ENCODE measurements at regions not wholly inside any gene's neighbourhood (a gene's known extent, or its start where the extent isn't known, plus 50 kb on each side); places are given as distances from the start of the nearest gene placed in this dataset.
"Not testable (repeated sequence)": the region's sequence is repeated elsewhere in the genome, so short reads cannot be mapped to it uniquely, and the experiment has no call there.

GRCh38 chr3:82496890-82497560 lies 735.6 kb upstream of the GBE1 start:
- FAIRE-seq = no peak

GRCh38 chr3:82495655-82496054 lies 734.2 kb upstream of the GBE1 start:
- no peak for FAIRE-seq

GRCh38 chr3:82494977-82495489 lies 733.6 kb upstream of the GBE1 start:
- no peak for FAIRE-seq

- no peak for FAIRE-seq
These were observed 732.4 kb upstream of the GBE1 start for GRCh38 chr3:82493858-82494257.

- FAIRE-seq = no peak
These were observed 713.9 kb upstream of the GBE1 start for GRCh38 chr3:82475306-82475705.

GRCh38 chr3:82474711-82475110 lies 713.3 kb upstream of the GBE1 start:
- no peak for FAIRE-seq

- FAIRE-seq = no peak
These were observed 712.6 kb upstream of the GBE1 start for GRCh38 chr3:82473864-82474541.

GRCh38 chr3:82467051-82467450 lies 705.6 kb upstream of the GBE1 start:
- no peak for FAIRE-seq

GRCh38 chr3:82462977-82463376 lies 701.5 kb upstream of the GBE1 start:
- no peak for FAIRE-seq

- no peak for FAIRE-seq
These were observed 699.8 kb upstream of the GBE1 start for GRCh38 chr3:82461049-82461889.

- FAIRE-seq = no peak
These were observed 686.9 kb upstream of the GBE1 start for GRCh38 chr3:82448320-82448719.

GRCh38 chr3:82428821-82429220 lies 667.4 kb upstream of the GBE1 start:
- not testable (repeated sequence) for FAIRE-seq

GRCh38 chr3:82424031-82424339 lies 662.5 kb upstream of the GBE1 start:
- FAIRE-seq = no peak

- FAIRE-seq = no peak
These were observed 662.0 kb upstream of the GBE1 start for GRCh38 chr3:82423268-82424030.

GRCh38 chr3:82416830-82417229 lies 655.4 kb upstream of the GBE1 start:
- no peak for FAIRE-seq

- FAIRE-seq = no peak
These were observed 654.9 kb upstream of the GBE1 start for GRCh38 chr3:82416349-82416748.

GRCh38 chr3:82413171-82413570 lies 651.7 kb upstream of the GBE1 start:
- FAIRE-seq = no peak

GRCh38 chr3:82410366-82410765 lies 648.9 kb upstream of the GBE1 start:
- no peak for FAIRE-seq

GRCh38 chr3:82409842-82410241 lies 648.4 kb upstream of the GBE1 start:
- no peak for FAIRE-seq

- FAIRE-seq = no peak
These were observed 630.8 kb upstream of the GBE1 start for GRCh38 chr3:82392203-82392775.

- no peak for FAIRE-seq
These were observed 629.4 kb upstream of the GBE1 start for GRCh38 chr3:82390868-82391267.

- no peak for FAIRE-seq
These were observed 625.2 kb upstream of the GBE1 start for GRCh38 chr3:82386647-82387046.

GRCh38 chr3:82384181-82384580 lies 622.7 kb upstream of the GBE1 start:
- FAIRE-seq = no peak
